SK-N-SH (cell line): ENCODE measurements at regions not wholly inside any gene's neighbourhood (a gene's known extent, or its start where the extent isn't known, plus 50 kb on each side); places are given as distances from the start of the nearest gene placed in this dataset.

Source experiments
- CTCF ChIA-PET: fragments of 300-600, 350-600 bp; formaldehyde crosslinking; extraction: SDS; loops from one replicate; lab custom pipeline; 2021; lab: Yijun Ruan, JAX
- POLR2A ChIA-PET: fragments of 350-600 bp; sonication (Branson Sonifier 250); formaldehyde crosslinking; extraction: SDS; loops from one replicate; lab custom pipeline; 2020; ENCODE audit warnings: antibody characterized with exemption, inconsistent platforms; lab: Yijun Ruan, JAX
- DNase-seq: peaks from one replicate; pipeline ENCODE4 v3.0.0; 2012
- H2AFZ ChIP-seq: fragments of 200-600 bp; sonication (generic); 2 replicates; pipeline ENCODE4 v1.8.1; 2016; ENCODE audit warnings: antibody characterized with exemption, mild to moderate bottlenecking, low read depth
- H3F3A ChIP-seq: fragments of 200-600 bp; sonication (generic); replicated peaks from 2 replicates; pipeline ENCODE3; 2016; ENCODE audit warnings: antibody characterized with exemption, mild to moderate bottlenecking; ENCODE audit not compliant: insufficient read depth
- H3K27ac ChIP-seq, 2 experiments: fragments of 200-500 bp in 1 of 2; fragments of 200-600 bp in 1 of 2; sonication (Bioruptor generic) in 1 of 2; sonication (generic), shearing (Covaris generic) in 1 of 2; 2 replicates each; pipeline versions ENCODE4 v1.5.1 to v1.6.1; 2014 to 2016; ENCODE audit warnings: low read depth in 2 of 2, inconsistent platforms in 1 of 2, low read length in 1 of 2, mild to moderate bottlenecking in 1 of 2, mixed read lengths in 1 of 2
- H3K27me3 ChIP-seq: fragments of 200-600 bp; sonication (generic), shearing (Covaris generic); 2 replicates; pipeline ENCODE4 v1.6.1; 2016; ENCODE audit warnings: mixed run types; ENCODE audit not compliant: insufficient read depth
- H3K36me3 ChIP-seq, 2 experiments: fragments of 200-500 bp in 1 of 2; fragments of 200-600 bp in 1 of 2; sonication (Bioruptor generic) in 1 of 2; sonication (generic) in 1 of 2; replicated peaks in 1 of 2; 2 replicates each; pipeline versions ENCODE3 to v1.5.1; 2014 to 2016; ENCODE audit warnings: low read length in 1 of 2, mild to moderate bottlenecking in 1 of 2; ENCODE audit not compliant: insufficient read depth in 2 of 2, control insufficient read depth in 1 of 2
- H3K4me1 ChIP-seq, 2 experiments: fragments of 200-500 bp in 1 of 2; fragments of 200-600 bp in 1 of 2; sonication (Bioruptor generic) in 1 of 2; sonication (generic), shearing (Covaris generic) in 1 of 2; 2 replicates each; pipeline versions ENCODE4 v1.5.1 to v1.6.1; 2014 to 2016; ENCODE audit warnings: low read depth in 1 of 2, low read length in 1 of 2, mixed run types in 1 of 2; ENCODE audit not compliant: insufficient read depth in 2 of 2, control insufficient read depth in 1 of 2
- H3K4me2 ChIP-seq: fragments of 200-600 bp; sonication (generic), shearing (Covaris generic); 2 replicates; pipeline ENCODE4 v1.6.1; 2017; ENCODE audit warnings: mixed run types
- H3K4me3 ChIP-seq, 2 experiments: fragments of 200-500 bp in 1 of 2; fragments of 200-600 bp in 1 of 2; sonication (Bioruptor generic) in 1 of 2; sonication (generic), shearing (Covaris generic) in 1 of 2; 2 replicates each; pipeline versions ENCODE4 v1.5.1 to v1.8.1; 2014 to 2016; ENCODE audit warnings: low read depth in 2 of 2, inconsistent platforms in 1 of 2, low read length in 1 of 2, mild to moderate bottlenecking in 1 of 2, mixed read lengths in 1 of 2, moderate library complexity in 1 of 2
- H3K79me2 ChIP-seq: fragments of 200-600 bp; sonication (generic); 2 replicates; pipeline ENCODE4 v1.8.1; 2017; ENCODE audit warnings: mild to moderate bottlenecking; ENCODE audit not compliant: insufficient read depth
- H3K9ac ChIP-seq: fragments of 200-600 bp; sonication (generic); 2 replicates; pipeline ENCODE4 v1.6.1; 2017; ENCODE audit warnings: mixed run types
- H3K9me2 ChIP-seq: fragments of 200-600 bp; sonication (generic); 2 replicates; pipeline ENCODE4 v1.6.1; 2017; ENCODE audit warnings: mixed run types
- H3K9me3 ChIP-seq: fragments of 200-600 bp; sonication (generic); 2 replicates; pipeline ENCODE4 v1.6.1; 2017; ENCODE audit warnings: mixed run types, mild to moderate bottlenecking, moderate library complexity
- H4K20me1 ChIP-seq: fragments of 200-600 bp; sonication (generic); 2 replicates; pipeline ENCODE4 v1.6.1; 2017; ENCODE audit warnings: mild to moderate bottlenecking, mixed run types; ENCODE audit not compliant: insufficient read depth
- CHD2 ChIP-seq: fragments of 150-350 bp; IDR thresholded peaks from 2 replicates; pipeline ENCODE4 v1.6.1; 2018; ENCODE audit warnings: low read length; ENCODE audit not compliant: partially characterized antibody
- FOSL2 ChIP-seq: IDR thresholded peaks from 2 replicates; pipeline ENCODE4 v1.4.0; 2012; ENCODE audit warnings: low read depth, mild to moderate bottlenecking, moderate library complexity, borderline replicate concordance
- MXI1 ChIP-seq: IDR thresholded peaks from 2 replicates; pipeline ENCODE4 v1.6.1; 2012; ENCODE audit warnings: mild to moderate bottlenecking, low read depth, low read length, improper control_type of control experiment
- POLR2AphosphoS5 ChIP-seq: IDR thresholded peaks from 2 replicates; pipeline ENCODE4 v1.6.1; 2012; ENCODE audit warnings: low read depth, low read length
- RAD21 ChIP-seq: IDR thresholded peaks from 2 replicates; pipeline ENCODE4 v1.6.1; 2012; ENCODE audit warnings: mild to moderate bottlenecking, low read length
- YY1 ChIP-seq: IDR thresholded peaks from 2 replicates; pipeline ENCODE4 v1.4.0; 2012; ENCODE audit warnings: low read depth, mild to moderate bottlenecking
- WGBS: methylation state at CpG from one replicate; pipeline ENCODE4 v1.1.6; 2017; ENCODE audit warnings: low lambda C conversion rate; 5-methylcytosine and 5-hydroxymethylcytosine counted together
- TF ChIP-seq, protein P1 (sequence below): fragments of 150-350 bp; IDR thresholded peaks from 2 replicates; pipeline ENCODE4 v1.6.1; 2016; ENCODE audit warnings: mild to moderate bottlenecking, low read depth, low read length
- TF ChIP-seq, protein P2 (sequence below): IDR thresholded peaks from 2 replicates; pipeline ENCODE4 v1.6.1; 2012; ENCODE audit warnings: mild to moderate bottlenecking, low read depth, low read length, moderate library complexity
- TF ChIP-seq, protein P3 (sequence below): IDR thresholded peaks from 2 replicates; pipeline ENCODE4; 2012

DNA sequence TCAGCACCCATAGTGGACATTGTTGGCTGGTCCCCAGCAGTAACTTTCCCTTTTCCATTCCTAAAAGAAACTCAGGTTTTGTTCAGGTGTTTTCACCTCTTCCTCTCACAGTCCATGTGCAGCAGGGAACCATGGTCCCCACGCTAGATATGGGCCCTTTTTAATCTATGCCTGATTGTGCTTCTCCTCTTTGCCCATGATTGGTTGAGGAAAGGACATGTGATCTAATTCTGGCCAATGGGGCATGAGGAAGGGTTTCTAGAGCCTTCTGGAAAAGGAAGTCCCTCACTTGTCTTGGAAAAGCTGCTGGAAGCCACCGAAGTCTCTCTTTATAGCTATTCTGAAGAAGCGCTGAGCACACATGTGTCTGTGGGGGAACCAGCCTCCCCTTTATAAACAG, 330.7 kb downstream of the ACTR3B start (continued):
- TF ChIP-seq, protein P1, sequence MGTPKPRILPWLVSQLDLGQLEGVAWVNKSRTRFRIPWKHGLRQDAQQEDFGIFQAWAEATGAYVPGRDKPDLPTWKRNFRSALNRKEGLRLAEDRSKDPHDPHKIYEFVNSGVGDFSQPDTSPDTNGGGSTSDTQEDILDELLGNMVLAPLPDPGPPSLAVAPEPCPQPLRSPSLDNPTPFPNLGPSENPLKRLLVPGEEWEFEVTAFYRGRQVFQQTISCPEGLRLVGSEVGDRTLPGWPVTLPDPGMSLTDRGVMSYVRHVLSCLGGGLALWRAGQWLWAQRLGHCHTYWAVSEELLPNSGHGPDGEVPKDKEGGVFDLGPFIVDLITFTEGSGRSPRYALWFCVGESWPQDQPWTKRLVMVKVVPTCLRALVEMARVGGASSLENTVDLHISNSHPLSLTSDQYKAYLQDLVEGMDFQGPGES, result no peak

DNA sequence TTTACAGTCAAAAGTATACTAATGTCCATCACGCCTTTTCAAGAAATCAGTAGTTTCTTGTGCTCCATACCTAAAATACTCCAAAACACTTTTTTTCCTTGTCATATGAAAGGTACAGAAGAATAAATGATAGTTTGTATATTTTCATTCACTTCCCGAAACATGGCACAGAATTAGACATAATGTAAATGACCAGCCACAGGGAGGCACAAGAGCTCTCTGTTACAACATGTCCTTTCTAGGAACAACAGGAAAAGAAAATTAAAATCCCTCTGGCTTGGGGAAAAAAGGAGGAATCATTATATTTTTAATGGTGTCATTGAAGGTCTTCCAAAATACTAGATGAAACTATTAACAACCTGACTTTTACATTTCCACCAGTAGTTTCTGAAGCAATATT, 331.2 kb downstream of the ACTR3B start:
- CTCF ChIA-PET, result interaction anchor here (1.4 kb wide), 1 partner anchor 37 kb away, joined by 5 read pairs; no protein-coding TSS in a partner anchor

More for the DNA sequence above, 331.2 kb downstream of the ACTR3B start:
- Histone ChIP-seq H3K9ac (no peak overlapping the region), H3K9me3 (no peaks in the 10 kb centered on the region; the same call in 1 of the 2 replicates), H3K79me2 (no peaks in the 10 kb centered on the region), H3K27me3 (no peaks in the 10 kb centered on the region), H3F3A (no peaks in the 10 kb centered on the region), H3K4me2 (no peak overlapping the region), H4K20me1 (no peaks in the 10 kb centered on the region), H3K4me1 (no peaks in the 10 kb centered on the region), H2AFZ (no peak overlapping the region), H3K9me2 (no peaks in the 10 kb centered on the region), H3K27ac (no peak overlapping the region), H3K4me3 (no peak overlapping the region)
- POLR2A ChIA-PET, result no interaction called here
- WGBS, result 22% methylated on average over 2 of the region's 2 CpGs
- DNase-seq, result no peak
- TF ChIP-seq CHD2 (no peak), YY1 (no peak), POLR2AphosphoS5 (no peak), MXI1 (no peak), RAD21 (no peak; the same call in 1 of the 2 replicates), FOSL2 (no peak)
- TF ChIP-seq, protein P2, sequence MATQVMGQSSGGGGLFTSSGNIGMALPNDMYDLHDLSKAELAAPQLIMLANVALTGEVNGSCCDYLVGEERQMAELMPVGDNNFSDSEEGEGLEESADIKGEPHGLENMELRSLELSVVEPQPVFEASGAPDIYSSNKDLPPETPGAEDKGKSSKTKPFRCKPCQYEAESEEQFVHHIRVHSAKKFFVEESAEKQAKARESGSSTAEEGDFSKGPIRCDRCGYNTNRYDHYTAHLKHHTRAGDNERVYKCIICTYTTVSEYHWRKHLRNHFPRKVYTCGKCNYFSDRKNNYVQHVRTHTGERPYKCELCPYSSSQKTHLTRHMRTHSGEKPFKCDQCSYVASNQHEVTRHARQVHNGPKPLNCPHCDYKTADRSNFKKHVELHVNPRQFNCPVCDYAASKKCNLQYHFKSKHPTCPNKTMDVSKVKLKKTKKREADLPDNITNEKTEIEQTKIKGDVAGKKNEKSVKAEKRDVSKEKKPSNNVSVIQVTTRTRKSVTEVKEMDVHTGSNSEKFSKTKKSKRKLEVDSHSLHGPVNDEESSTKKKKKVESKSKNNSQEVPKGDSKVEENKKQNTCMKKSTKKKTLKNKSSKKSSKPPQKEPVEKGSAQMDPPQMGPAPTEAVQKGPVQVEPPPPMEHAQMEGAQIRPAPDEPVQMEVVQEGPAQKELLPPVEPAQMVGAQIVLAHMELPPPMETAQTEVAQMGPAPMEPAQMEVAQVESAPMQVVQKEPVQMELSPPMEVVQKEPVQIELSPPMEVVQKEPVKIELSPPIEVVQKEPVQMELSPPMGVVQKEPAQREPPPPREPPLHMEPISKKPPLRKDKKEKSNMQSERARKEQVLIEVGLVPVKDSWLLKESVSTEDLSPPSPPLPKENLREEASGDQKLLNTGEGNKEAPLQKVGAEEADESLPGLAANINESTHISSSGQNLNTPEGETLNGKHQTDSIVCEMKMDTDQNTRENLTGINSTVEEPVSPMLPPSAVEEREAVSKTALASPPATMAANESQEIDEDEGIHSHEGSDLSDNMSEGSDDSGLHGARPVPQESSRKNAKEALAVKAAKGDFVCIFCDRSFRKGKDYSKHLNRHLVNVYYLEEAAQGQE, result no peak
- TF ChIP-seq, protein P3, sequence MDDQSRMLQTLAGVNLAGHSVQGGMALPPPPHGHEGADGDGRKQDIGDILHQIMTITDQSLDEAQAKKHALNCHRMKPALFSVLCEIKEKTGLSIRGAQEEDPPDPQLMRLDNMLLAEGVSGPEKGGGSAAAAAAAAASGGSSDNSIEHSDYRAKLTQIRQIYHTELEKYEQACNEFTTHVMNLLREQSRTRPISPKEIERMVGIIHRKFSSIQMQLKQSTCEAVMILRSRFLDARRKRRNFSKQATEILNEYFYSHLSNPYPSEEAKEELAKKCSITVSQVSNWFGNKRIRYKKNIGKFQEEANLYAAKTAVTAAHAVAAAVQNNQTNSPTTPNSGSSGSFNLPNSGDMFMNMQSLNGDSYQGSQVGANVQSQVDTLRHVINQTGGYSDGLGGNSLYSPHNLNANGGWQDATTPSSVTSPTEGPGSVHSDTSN, result no peak
- TF ChIP-seq, all 33 proteins: peak for 0
- H3K36me3 ChIP-seq, result no peaks in the 10 kb centered on the region
